ENCODE measurements at regions not wholly inside any gene's neighbourhood (a gene's known extent, or its start where the extent isn't known, plus 50 kb on each side); places are given as distances from the start of the nearest gene placed in this dataset.

GRCh38 chr10:130814610-130815009 lies 496.9 kb downstream of the TCERG1L start:
- TF ChIP-seq CTCF (IDR thresholded peaks at IDR 0.05) = no peak
- TF ChIP-seq POLR2A (IDR thresholded peaks at IDR 0.05) = no peak
